Parathyroid adenoma (tissue), 2 donors: ENCODE measurements at regions not wholly inside any gene's neighbourhood (a gene's known extent, or its start where the extent isn't known, plus 50 kb on each side); places are given as distances from the start of the nearest gene placed in this dataset.

Experiments used
- H2AFZ ChIP-seq: fragments of 300-600 bp; sonication (generic); one replicate; pipeline ENCODE4 v1.7.0; 2017; ENCODE audit warnings: antibody characterized with exemption, mild to moderate bottlenecking
- H3K27ac ChIP-seq: fragments of 300-600 bp; sonication (generic); one replicate; pipeline ENCODE4 v1.7.0; 2017
- H3K27me3 ChIP-seq: fragments of 300-600 bp; sonication (generic); one replicate; pipeline ENCODE4 v1.7.0; 2017; ENCODE audit warnings: low read length; ENCODE audit not compliant: control insufficient read depth, insufficient read depth
- H3K36me3 ChIP-seq: fragments of 300-600 bp; sonication (generic); one replicate; pipeline ENCODE4 v1.7.0; 2017; ENCODE audit warnings: low read length; ENCODE audit not compliant: control insufficient read depth, insufficient read depth
- H3K4me1 ChIP-seq: fragments of 300-600 bp; sonication (generic); one replicate; pipeline ENCODE4 v1.7.0; 2017; ENCODE audit warnings: control low read depth
- H3K4me2 ChIP-seq: fragments of 300-600 bp; sonication (generic); one replicate; pipeline ENCODE4 v1.7.0; 2017; ENCODE audit warnings: low read length
- H3K4me3 ChIP-seq: fragments of 300-600 bp; sonication (generic); one replicate; pipeline ENCODE4 v1.7.0; 2017; ENCODE audit warnings: low read depth, low read length
- H3K79me2 ChIP-seq: fragments of 300-600 bp; sonication (generic); one replicate; pipeline ENCODE4 v1.7.0; 2017; ENCODE audit warnings: control low read depth
- H3K9ac ChIP-seq: fragments of 300-600 bp; sonication (generic); one replicate; pipeline ENCODE4 v1.7.0; 2017; ENCODE audit warnings: mild to moderate bottlenecking
- H3K9me3 ChIP-seq: fragments of 300-600 bp; sonication (generic); one replicate; pipeline ENCODE4 v1.7.0; 2017; ENCODE audit warnings: low read length; ENCODE audit not compliant: control insufficient read depth
- CTCF ChIP-seq: fragments of 300-600 bp; sonication (generic); IDR thresholded peaks from one replicate; pipeline ENCODE4 v1.7.0; 2017; ENCODE audit warnings: antibody characterized with exemption, mild to moderate bottlenecking
- donor health status: primary hyperparathyroidism.

GRCh38 chr21:16509476-16509875, 779.7 kb downstream of the USP25 start:
- no peak overlapping the region for H3K4me2 ChIP-seq
- H2AFZ ChIP-seq, result no peak overlapping the region
- H3K4me1 ChIP-seq, result no peaks in the 10 kb centered on the region
- no peak overlapping the region for H3K27ac ChIP-seq
- H3K4me3 ChIP-seq, result no peak overlapping the region
- no peak overlapping the region for H3K9ac ChIP-seq
- no peaks in the 10 kb centered on the region for H3K9me3 ChIP-seq
- TF ChIP-seq CTCF, result no peak
- no peaks in the 10 kb centered on the region for H3K79me2 ChIP-seq
- no peaks in the 10 kb centered on the region for H3K27me3 ChIP-seq
- no peaks in the 10 kb centered on the region for H3K36me3 ChIP-seq

GRCh38 chr21:16514316-16514715, 784.5 kb downstream of the USP25 start:
- H3K9me3 ChIP-seq, result no peaks in the 10 kb centered on the region
- no peak for TF ChIP-seq CTCF
- H3K4me1 ChIP-seq, result no peaks in the 10 kb centered on the region
- H3K27me3 ChIP-seq, result no peaks in the 10 kb centered on the region
- no peak overlapping the region for H2AFZ ChIP-seq
- H3K27ac ChIP-seq, result no peak overlapping the region
- H3K9ac ChIP-seq, result no peak overlapping the region
- no peak overlapping the region for H3K4me2 ChIP-seq
- no peaks in the 10 kb centered on the region for H3K36me3 ChIP-seq
- H3K79me2 ChIP-seq, result no peaks in the 10 kb centered on the region
- no peak overlapping the region for H3K4me3 ChIP-seq

GRCh38 chr21:16517383-16517782, 787.6 kb downstream of the USP25 start:
- Histone ChIP-seq H3K9ac (no peak overlapping the region), H3K4me3 (no peak overlapping the region), H3K9me3 (no peaks in the 10 kb centered on the region), H3K4me1 (no peaks in the 10 kb centered on the region), H2AFZ (no peak overlapping the region), H3K27me3 (no peaks in the 10 kb centered on the region), H3K36me3 (no peaks in the 10 kb centered on the region), H3K27ac (no peak overlapping the region), H3K4me2 (no peak overlapping the region), H3K79me2 (no peaks in the 10 kb centered on the region)
- TF ChIP-seq CTCF, result no peak

- no peaks in the 10 kb centered on the region for H3K9me3 ChIP-seq
- no peaks in the 10 kb centered on the region for H3K79me2 ChIP-seq
- TF ChIP-seq CTCF, result no peak
- H3K4me3 ChIP-seq, result no peak overlapping the region
- no peak overlapping the region for H3K9ac ChIP-seq
- H3K27ac ChIP-seq, result no peak overlapping the region
- H3K36me3 ChIP-seq, result no peaks in the 10 kb centered on the region
- H3K4me2 ChIP-seq, result no peak overlapping the region
- no peak overlapping the region for H2AFZ ChIP-seq
- no peaks in the 10 kb centered on the region for H3K4me1 ChIP-seq
- no peaks in the 10 kb centered on the region for H3K27me3 ChIP-seq
These were observed 789.3 kb downstream of the USP25 start for GRCh38 chr21:16519036-16519435.

DNA sequence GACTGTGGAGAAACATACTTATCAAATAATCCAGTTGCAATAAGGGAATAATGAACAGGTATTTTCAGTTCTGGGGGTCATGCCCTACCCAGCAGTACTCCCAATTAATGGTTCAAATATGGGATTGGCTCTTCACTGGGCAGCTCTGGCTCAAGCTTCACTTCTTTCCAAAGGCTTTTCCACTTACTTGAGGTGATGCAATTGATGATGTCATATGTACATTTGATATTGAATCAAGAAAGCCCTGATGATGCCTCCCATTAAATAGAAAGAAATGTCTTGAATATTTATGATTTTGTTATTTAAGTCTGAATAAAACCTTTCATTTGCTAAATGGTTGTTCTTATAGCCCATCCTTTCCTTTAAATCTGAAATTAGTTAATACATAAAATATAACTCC, 789.9 kb downstream of the USP25 start:
- Histone ChIP-seq H3K9ac (no peak overlapping the region), H3K36me3 (no peaks in the 10 kb centered on the region), H3K27ac (no peak overlapping the region), H3K4me2 (no peak overlapping the region), H2AFZ (no peak overlapping the region), H3K4me1 (no peaks in the 10 kb centered on the region), H3K79me2 (no peaks in the 10 kb centered on the region), H3K27me3 (no peaks in the 10 kb centered on the region), H3K9me3 (no peaks in the 10 kb centered on the region), H3K4me3 (no peak overlapping the region)
- no peak for TF ChIP-seq CTCF
